ENCODE measurements at regions not wholly inside any gene's neighbourhood (a gene's known extent, or its start where the extent isn't known, plus 50 kb on each side); places are given as distances from the start of the nearest gene placed in this dataset.
A peak's percentile ranks its signal among the peaks of the same experiment; 100 is the strongest.
"Not testable (repeated sequence)": the region's sequence is repeated elsewhere in the genome, so short reads cannot be mapped to it uniquely, and the experiment has no call there.

DNA sequence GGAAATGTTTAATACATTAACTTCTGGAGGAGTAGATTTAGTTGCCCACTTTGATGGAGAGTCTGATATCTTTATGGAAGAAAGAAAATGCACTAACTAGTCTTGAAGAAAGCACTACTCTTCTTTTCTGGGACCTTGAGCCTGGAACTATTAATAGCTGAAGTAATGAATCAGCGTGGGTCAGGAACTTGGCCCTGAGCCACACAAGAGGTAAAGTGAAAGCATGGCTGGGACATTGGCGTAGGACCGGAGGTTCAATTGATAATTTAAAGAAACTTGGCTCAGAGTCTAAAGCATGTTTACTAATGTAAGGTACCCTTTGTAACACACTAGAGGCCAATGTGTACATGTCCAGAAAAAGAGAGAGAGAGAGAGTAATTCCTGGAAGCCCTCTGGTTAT, 195.5 kb downstream of the CDY1B start:
- intact Hi-C loops (cut with DNase I); H3K4me3 ChIP-seq; H3K9me3 ChIP-seq; H3K27me3 ChIP-seq; DNase-seq; H3K4me1 ChIP-seq; H3K36me3 ChIP-seq; H3K27ac ChIP-seq: not testable (repeated sequence)
- ATAC-seq = peak in 2 of 8 donors; percentile 51 to 70
- WGBS, 2 donors = no CpG with 5 or more reads among the region's 3 CpGs

DNA sequence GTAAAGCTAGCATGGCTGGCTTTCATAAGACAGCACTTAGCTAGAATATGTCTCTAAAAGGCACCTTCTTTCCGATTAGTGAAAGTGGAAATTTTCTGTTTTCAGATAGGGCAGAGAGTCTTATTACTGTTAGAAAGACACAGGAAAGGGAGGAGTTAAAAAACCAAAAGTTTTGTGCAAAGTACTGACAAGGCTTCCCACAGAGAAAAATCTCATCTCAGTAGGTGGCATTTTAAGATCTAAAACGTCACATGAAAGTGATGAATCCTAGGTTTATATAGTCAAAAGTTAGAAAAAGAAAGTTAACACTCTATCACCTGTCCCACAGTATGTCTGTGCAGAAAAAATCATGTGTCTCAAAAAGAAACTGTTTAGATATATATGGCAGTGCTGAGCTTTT, 197.0 kb downstream of the CDY1B start:
- intact Hi-C loops (cut with DNase I); H3K4me1 ChIP-seq; H3K27ac ChIP-seq; H3K9me3 ChIP-seq; H3K27me3 ChIP-seq; ATAC-seq; H3K36me3 ChIP-seq; DNase-seq; H3K4me3 ChIP-seq: not testable (repeated sequence)
- WGBS, 2 donors = no CpG with 5 or more reads among the region's 2 CpGs

DNA sequence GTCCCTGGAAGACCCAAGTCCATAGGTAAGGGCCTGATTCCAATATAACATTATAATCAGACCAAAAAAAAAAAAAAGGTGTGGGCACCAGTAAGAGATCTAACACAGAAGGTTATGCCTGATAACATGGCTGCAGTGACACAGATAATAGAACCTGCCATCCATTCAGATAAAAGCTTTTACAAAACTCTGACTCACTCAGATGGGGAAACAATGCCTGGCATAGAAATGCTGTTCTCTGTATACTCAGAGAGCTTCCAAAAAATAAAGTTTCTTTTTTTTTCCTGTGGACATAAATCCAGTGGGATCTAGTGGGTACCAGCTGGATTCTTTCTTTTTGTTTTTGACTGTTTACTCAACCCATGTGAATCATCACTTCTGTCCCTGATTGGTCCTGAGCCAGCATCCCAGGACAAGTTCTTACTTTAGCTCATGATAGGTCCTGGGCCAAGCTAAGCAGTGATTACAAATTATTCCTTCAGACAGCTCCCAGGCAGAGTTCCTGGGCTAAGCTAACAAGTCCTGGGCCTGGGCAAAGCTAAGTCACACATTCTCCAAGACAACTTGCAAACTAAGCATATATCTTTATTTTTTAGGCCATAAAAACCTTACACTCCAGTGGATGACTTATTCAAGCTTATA, 199.9 kb downstream of the CDY1B start:
- H3K4me1 ChIP-seq; H3K4me3 ChIP-seq; H3K36me3 ChIP-seq; DNase-seq; H3K9me3 ChIP-seq; H3K27me3 ChIP-seq; intact Hi-C loops (cut with DNase I); H3K27ac ChIP-seq: not testable (repeated sequence)
- ATAC-seq = peak in 5 of 8 donors; percentile 66 to 89 (median 87)

DNA sequence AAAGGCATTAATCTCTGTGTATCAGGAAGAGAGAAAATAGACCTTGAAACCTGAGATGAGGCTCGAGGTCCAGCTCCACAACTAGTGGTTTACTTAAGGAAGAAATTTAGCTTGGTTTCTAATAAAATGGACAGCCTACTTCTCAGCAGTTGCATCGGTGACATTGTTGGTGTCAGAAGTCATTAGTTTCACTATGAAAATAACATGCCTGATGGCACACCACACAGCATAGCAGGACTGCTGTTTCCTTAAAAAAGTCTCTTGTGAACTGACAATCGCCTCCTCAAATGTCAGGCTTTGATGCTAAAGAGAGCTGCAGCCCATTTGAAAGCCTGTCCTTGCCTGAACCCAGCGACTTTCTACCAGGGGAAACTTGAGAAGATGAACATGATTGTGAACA, 204.1 kb downstream of the CDY1B start:
- H3K4me1 ChIP-seq; H3K36me3 ChIP-seq; intact Hi-C loops (cut with DNase I); ATAC-seq; H3K27ac ChIP-seq; DNase-seq; H3K4me3 ChIP-seq; H3K9me3 ChIP-seq; H3K27me3 ChIP-seq: not testable (repeated sequence)
- no CpG with 5 or more reads among the region's 4 CpGs for WGBS, 2 donors

DNA sequence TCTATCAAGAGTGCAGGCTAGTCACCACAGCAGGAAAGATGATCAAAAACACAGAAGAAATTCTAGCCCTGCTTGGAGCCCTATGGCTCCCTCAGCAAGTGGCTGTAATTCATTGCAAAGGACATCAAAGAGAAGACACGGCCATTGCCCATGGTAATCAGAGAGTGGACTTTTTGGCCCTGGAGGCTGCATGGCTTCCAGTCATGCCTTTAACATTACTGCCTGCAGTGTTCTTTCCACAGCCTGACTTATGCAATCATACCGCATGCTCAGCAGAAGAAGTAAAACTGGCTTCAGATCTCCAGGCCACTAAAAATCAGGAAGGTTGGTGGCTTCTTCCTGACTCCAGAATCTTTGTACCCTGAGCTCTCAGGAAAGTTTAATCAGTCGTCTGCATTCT, 218.1 kb downstream of the CDY1B start:
- H3K27ac ChIP-seq; H3K36me3 ChIP-seq; ATAC-seq; H3K4me3 ChIP-seq; H3K4me1 ChIP-seq; DNase-seq; H3K9me3 ChIP-seq; intact Hi-C loops (cut with DNase I); H3K27me3 ChIP-seq: not testable (repeated sequence)
- no CpG with 5 or more reads among the region's 3 CpGs for WGBS, 2 donors

DNA sequence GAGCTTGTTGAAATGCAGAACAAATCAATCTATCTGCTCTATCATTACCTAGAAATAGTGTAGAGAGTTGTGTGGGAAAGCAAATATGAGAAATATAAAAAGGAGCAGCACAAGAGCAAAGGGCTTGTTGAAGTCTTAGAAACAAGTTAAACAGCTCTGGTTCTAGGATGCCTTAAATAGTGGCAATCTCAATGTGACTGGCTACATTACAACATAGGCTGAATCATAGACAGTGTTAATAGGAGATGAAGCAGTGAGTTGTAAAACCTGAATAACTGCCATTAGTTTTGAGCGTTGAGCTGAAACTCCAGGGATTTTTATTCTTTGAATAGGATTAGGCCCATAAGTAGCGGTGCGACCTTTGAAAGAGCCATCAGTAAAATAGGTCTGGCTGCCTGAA, 225.9 kb downstream of the CDY1B start:
- H3K36me3 ChIP-seq; H3K27me3 ChIP-seq; intact Hi-C loops (cut with DNase I); H3K4me1 ChIP-seq; DNase-seq; ATAC-seq; H3K27ac ChIP-seq; H3K9me3 ChIP-seq; H3K4me3 ChIP-seq: not testable (repeated sequence)
- no CpG with 5 or more reads among the region's 3 CpGs for WGBS, 2 donors

DNA sequence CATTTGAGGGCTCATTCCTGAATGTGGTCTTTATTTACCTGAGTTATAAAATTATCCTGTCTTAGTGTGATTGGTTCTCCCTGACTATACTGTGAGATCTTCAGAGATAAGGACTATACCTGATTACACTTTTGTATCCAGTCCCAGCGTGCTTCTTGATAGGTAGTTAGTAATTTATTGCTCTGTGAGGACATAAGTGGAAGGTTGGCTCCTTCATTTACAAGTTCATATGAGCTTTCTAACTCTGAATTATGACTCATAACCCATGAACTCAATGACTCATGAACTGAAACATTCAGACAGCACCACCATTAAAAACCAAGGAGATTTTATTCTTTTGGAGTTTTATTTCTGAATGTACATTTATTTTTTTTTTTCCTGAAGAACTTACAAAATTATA, 257.1 kb downstream of the CDY1B start:
- H3K27me3 ChIP-seq; H3K36me3 ChIP-seq; H3K4me1 ChIP-seq; DNase-seq; intact Hi-C loops (cut with DNase I); H3K4me3 ChIP-seq; H3K27ac ChIP-seq; H3K9me3 ChIP-seq; ATAC-seq: not testable (repeated sequence)
- WGBS, 2 donors = no CpG with 5 or more reads among the region's 1 CpG

DNA sequence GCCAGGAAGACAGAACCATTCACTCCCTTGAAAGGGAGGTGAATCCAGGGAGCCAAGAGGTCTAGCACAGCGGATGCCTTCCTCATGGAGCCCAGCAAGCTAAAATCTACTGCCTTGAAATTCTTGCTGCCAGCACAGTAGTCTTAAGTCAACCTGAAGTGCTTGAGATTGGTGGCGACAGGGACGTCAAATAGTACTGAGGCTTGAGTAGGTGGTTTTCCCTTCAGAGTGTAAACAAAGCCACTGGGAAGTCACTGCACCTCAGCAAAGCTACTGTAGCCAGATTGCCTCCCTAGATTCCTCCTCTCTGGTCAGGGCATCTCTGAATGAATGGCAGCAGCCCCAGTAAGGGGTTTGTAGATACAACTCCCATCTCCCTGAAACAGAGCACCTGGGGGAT, 299.1 kb downstream of the CDY1B start:
- no CpG with 5 or more reads among the region's 3 CpGs for WGBS, 2 donors
- H3K27ac ChIP-seq; ATAC-seq; DNase-seq; H3K9me3 ChIP-seq; intact Hi-C loops (cut with DNase I); H3K27me3 ChIP-seq; H3K36me3 ChIP-seq; H3K4me1 ChIP-seq; H3K4me3 ChIP-seq: not testable (repeated sequence)
